ENCODE measurements at regions not wholly inside any gene's neighbourhood (a gene's known extent, or its start where the extent isn't known, plus 50 kb on each side); places are given as distances from the start of the nearest gene placed in this dataset.

DNA sequence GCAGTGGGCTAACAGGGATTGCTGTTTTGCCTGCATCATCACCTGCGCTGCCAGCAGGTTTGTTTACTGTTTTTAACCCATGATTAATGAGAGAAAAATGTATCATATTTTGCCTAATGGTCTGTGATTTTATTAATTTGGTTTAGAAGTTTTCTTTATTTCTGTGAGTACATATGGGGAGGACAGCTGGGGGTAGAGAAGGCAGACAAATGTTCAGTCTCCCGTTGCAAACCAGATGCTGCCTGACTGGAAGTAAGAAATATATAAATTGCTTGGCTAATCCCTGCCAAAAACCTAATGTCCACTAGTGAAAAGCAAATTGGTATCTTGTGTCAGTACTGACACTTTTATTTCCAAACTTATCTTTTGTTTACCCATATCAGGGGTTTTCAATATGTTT lies 1766.1 kb upstream of the C9orf72 start:
- no peak overlapping the region for H3K27ac ChIP-seq (ENCODE audit: insufficient read depth, low read depth, low read length)
- BruUV-seq (replicated peaks): no TSS peak
- H3K9me1 ChIP-seq (replicated peaks; ENCODE audit: control insufficient read depth, extremely low read depth, insufficient read depth, low read length): no peaks in the 10 kb centered on the region
- H3K4me1 ChIP-seq (ENCODE audit: control insufficient read depth, extremely low read depth, insufficient read depth, low read length): no peaks in the 10 kb centered on the region
- no peak for DNase-seq (ENCODE audit: low read depth, low spot score)
- FAIRE-seq: no peak
- CTCF ChIA-PET: no interaction called here
- no peak overlapping the region for H2AFZ ChIP-seq (ENCODE audit: low read depth, low read length)
- no peaks in the 10 kb centered on the region for H3K79me2 ChIP-seq (ENCODE audit: control insufficient read depth, insufficient read depth, low read length)
- no peak overlapping the region for H3K4me3 ChIP-seq (replicated peaks in 1 of 3; ENCODE audit: insufficient read depth in 1 of 3, low read depth in 1 of 3, low read length in 3 of 3)
- no peak for TF ChIP-seq JUN (IDR thresholded peaks at IDR 0.05; ENCODE audit: borderline replicate concordance, insufficient read depth, insufficient read length, low read depth)
- TF ChIP-seq, protein P1, sequence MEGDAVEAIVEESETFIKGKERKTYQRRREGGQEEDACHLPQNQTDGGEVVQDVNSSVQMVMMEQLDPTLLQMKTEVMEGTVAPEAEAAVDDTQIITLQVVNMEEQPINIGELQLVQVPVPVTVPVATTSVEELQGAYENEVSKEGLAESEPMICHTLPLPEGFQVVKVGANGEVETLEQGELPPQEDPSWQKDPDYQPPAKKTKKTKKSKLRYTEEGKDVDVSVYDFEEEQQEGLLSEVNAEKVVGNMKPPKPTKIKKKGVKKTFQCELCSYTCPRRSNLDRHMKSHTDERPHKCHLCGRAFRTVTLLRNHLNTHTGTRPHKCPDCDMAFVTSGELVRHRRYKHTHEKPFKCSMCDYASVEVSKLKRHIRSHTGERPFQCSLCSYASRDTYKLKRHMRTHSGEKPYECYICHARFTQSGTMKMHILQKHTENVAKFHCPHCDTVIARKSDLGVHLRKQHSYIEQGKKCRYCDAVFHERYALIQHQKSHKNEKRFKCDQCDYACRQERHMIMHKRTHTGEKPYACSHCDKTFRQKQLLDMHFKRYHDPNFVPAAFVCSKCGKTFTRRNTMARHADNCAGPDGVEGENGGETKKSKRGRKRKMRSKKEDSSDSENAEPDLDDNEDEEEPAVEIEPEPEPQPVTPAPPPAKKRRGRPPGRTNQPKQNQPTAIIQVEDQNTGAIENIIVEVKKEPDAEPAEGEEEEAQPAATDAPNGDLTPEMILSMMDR (IDR thresholded peaks at IDR 0.05; ENCODE audit: extremely low read depth in 1 of 2, insufficient read depth in 1 of 2, low read depth in 1 of 2, low read length in 2 of 2): no peak
- TF ChIP-seq, protein P2, sequence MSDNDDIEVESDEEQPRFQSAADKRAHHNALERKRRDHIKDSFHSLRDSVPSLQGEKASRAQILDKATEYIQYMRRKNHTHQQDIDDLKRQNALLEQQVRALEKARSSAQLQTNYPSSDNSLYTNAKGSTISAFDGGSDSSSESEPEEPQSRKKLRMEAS (IDR thresholded peaks at IDR 0.05; ENCODE audit: insufficient read depth, insufficient read length): no peak
- no peaks in the 10 kb centered on the region for H3K27me3 ChIP-seq (ENCODE audit: control insufficient read depth in 2 of 2, insufficient read depth in 2 of 2, low read length in 2 of 2)
- intact Hi-C loops (cut with micrococcal nuclease): no loop called here
- POLR2A ChIA-PET: no interaction called here
- no peaks in the 10 kb centered on the region for H3K36me3 ChIP-seq (ENCODE audit: control insufficient read depth in 2 of 2, extremely low read depth in 1 of 2, insufficient read depth in 2 of 2, low read length in 2 of 2)
- no peaks in the 10 kb centered on the region for H4K20me1 ChIP-seq (replicated peaks; ENCODE audit: control insufficient read depth, extremely low read depth, insufficient read depth, low read length)
- H3K9ac ChIP-seq (replicated peaks; ENCODE audit: extremely low read depth, insufficient read depth, low read length): no peak overlapping the region
- dilution Hi-C loops (cut with MboI; ENCODE audit: extremely low pct_ligation_motif_present, low sequenced_read_pairs): no loop called here
- H3K9me3 ChIP-seq (replicated peaks; ENCODE audit: control insufficient read depth, insufficient read depth, low read length): no peaks in the 10 kb centered on the region
- no peak overlapping the region for H3K4me2 ChIP-seq (ENCODE audit: insufficient read depth, low read length)

DNA sequence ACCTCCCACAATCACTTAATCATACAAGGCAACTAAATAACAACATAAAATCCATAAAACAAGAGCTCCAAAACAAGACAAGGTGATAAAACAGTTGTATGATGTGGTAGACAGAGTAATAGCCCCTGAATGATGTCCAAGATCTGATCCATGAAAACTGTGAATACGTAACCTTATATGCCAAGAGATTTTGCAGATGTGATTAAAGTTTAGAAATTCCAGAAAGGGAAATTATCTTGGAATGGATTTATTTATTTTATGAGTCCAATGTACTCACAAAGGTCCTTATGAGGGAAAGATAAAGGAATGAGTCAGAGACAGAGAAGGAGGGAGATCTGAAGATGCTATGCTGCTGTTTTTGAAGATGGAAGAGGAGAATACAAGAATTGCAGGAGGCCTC lies 1775.7 kb upstream of the C9orf72 start:
- H3K9me3 ChIP-seq (replicated peaks; ENCODE audit: control insufficient read depth, insufficient read depth, low read length): peaks cover 2% of the 10 kb centered on the region
- no TSS peak for BruUV-seq (replicated peaks)
- no peaks in the 10 kb centered on the region for H3K4me1 ChIP-seq (ENCODE audit: control insufficient read depth, extremely low read depth, insufficient read depth, low read length)
- no peak overlapping the region for H3K27ac ChIP-seq (ENCODE audit: insufficient read depth, low read depth, low read length)
- DNase-seq (ENCODE audit: low read depth, low spot score) (no peak), FAIRE-seq (no peak)
- dilution Hi-C loops (cut with MboI; ENCODE audit: extremely low pct_ligation_motif_present, low sequenced_read_pairs): no loop called here
- no peaks in the 10 kb centered on the region for H4K20me1 ChIP-seq (replicated peaks; ENCODE audit: control insufficient read depth, extremely low read depth, insufficient read depth, low read length)
- no peak for TF ChIP-seq POLR2A (IDR thresholded peaks at IDR 0.05; ENCODE audit: low read depth, low read length)
- TF ChIP-seq GATA2 (IDR thresholded peaks at IDR 0.05; ENCODE audit: insufficient read depth, insufficient read length, low read depth, low read length): no peak
- TF ChIP-seq FOS (IDR thresholded peaks at IDR 0.05; ENCODE audit: borderline replicate concordance, insufficient read depth, low read length): no peak
- H3K36me3 ChIP-seq (ENCODE audit: control insufficient read depth in 2 of 2, extremely low read depth in 1 of 2, insufficient read depth in 2 of 2, low read length in 2 of 2): no peaks in the 10 kb centered on the region
- H3K27me3 ChIP-seq (ENCODE audit: control insufficient read depth in 2 of 2, insufficient read depth in 2 of 2, low read length in 2 of 2): no peaks in the 10 kb centered on the region
- ChIA-PET CTCF (no interaction called here), POLR2A (no interaction called here)
- no peaks in the 10 kb centered on the region for H3K79me2 ChIP-seq (ENCODE audit: control insufficient read depth, insufficient read depth, low read length)
- no peak overlapping the region for H3K4me3 ChIP-seq (replicated peaks in 1 of 3; ENCODE audit: insufficient read depth in 1 of 3, low read depth in 1 of 3, low read length in 3 of 3)
- H3K9me1 ChIP-seq (replicated peaks; ENCODE audit: control insufficient read depth, extremely low read depth, insufficient read depth, low read length): no peaks in the 10 kb centered on the region
- no peak overlapping the region for H3K4me2 ChIP-seq (ENCODE audit: insufficient read depth, low read length)
- H2AFZ ChIP-seq (ENCODE audit: low read depth, low read length): no peak overlapping the region
- intact Hi-C loops (cut with micrococcal nuclease): no loop called here
- no peak overlapping the region for H3K9ac ChIP-seq (replicated peaks; ENCODE audit: extremely low read depth, insufficient read depth, low read length)
